ENCODE measurements at regions not wholly inside any gene's neighbourhood (a gene's known extent, or its start where the extent isn't known, plus 50 kb on each side); places are given as distances from the start of the nearest gene placed in this dataset.
"Not testable (repeated sequence)": the region's sequence is repeated elsewhere in the genome, so short reads cannot be mapped to it uniquely, and the experiment has no call there.

- no peak for DNase-seq
These were observed 251.4 kb upstream of the RGMA start for GRCh38 chr15:93340406-93340805.

GRCh38 chr15:93333796-93334195 lies 244.8 kb upstream of the RGMA start:
- DNase-seq, result no peak

- DNase-seq, result not testable (repeated sequence)
These were observed 244.1 kb upstream of the RGMA start for GRCh38 chr15:93333126-93333525.

GRCh38 chr15:93332168-93332553 lies 243.2 kb upstream of the RGMA start:
- DNase-seq, result no peak

GRCh38 chr15:93331545-93332167 lies 242.6 kb upstream of the RGMA start:
- DNase-seq, result no peak

- DNase-seq, result no peak
These were observed 242.0 kb upstream of the RGMA start for GRCh38 chr15:93330912-93331544.

- no peak for DNase-seq
These were observed 238.4 kb upstream of the RGMA start for GRCh38 chr15:93327364-93327763.

GRCh38 chr15:93324186-93324975 lies 235.4 kb upstream of the RGMA start:
- DNase-seq, result no peak

GRCh38 chr15:93321881-93322282 lies 232.9 kb upstream of the RGMA start:
- DNase-seq, result no peak

GRCh38 chr15:93319121-93319814 lies 230.3 kb upstream of the RGMA start:
- DNase-seq, result no peak

- no peak for DNase-seq
These were observed 228.8 kb upstream of the RGMA start for GRCh38 chr15:93317772-93318171.

GRCh38 chr15:93314245-93314644 lies 225.2 kb upstream of the RGMA start:
- DNase-seq, result no peak

GRCh38 chr15:93312891-93313486 lies 224.0 kb upstream of the RGMA start:
- DNase-seq, result no peak

GRCh38 chr15:93311620-93312019 lies 222.6 kb upstream of the RGMA start:
- no peak for DNase-seq

GRCh38 chr15:93308026-93308690 lies 219.1 kb upstream of the RGMA start:
- DNase-seq, result no peak

- no peak for DNase-seq
These were observed 218.5 kb upstream of the RGMA start for GRCh38 chr15:93307513-93307912.

GRCh38 chr15:93305306-93305705 lies 216.3 kb upstream of the RGMA start:
- no peak for DNase-seq

GRCh38 chr15:93302080-93302765 lies 213.2 kb upstream of the RGMA start:
- no peak for DNase-seq

- DNase-seq, result no peak
These were observed 211.8 kb upstream of the RGMA start for GRCh38 chr15:93300796-93301195.

- no peak for DNase-seq
These were observed 210.7 kb upstream of the RGMA start for GRCh38 chr15:93299675-93300074.

GRCh38 chr15:93298901-93299300 lies 209.9 kb upstream of the RGMA start:
- no peak for DNase-seq
